WERI-Rb-1 (cell line): ENCODE measurements at regions not wholly inside any gene's neighbourhood (a gene's known extent, or its start where the extent isn't known, plus 50 kb on each side); places are given as distances from the start of the nearest gene placed in this dataset.

ENCODE experiments used
- DNase-seq: peaks from one replicate; pipeline ENCODE4 v3.0.0-alpha.2; 2020
- H3K27ac ChIP-seq: fragments of 250-450 bp; sonication (Bioruptor Pico); 2 replicates; pipeline ENCODE4 v1.5.1; 2020; ENCODE audit warnings: mild to moderate bottlenecking, moderate library complexity
- H3K27me3 ChIP-seq: fragments of 250-450 bp; sonication (Bioruptor Pico); 2 replicates; pipeline ENCODE4 v1.5.1; 2021; ENCODE audit warnings: mild to moderate bottlenecking, low read depth, moderate library complexity; ENCODE audit not compliant: insufficient read depth, severe bottlenecking
- H3K36me3 ChIP-seq: fragments of 250-450 bp; sonication (Bioruptor Pico); 2 replicates; pipeline ENCODE4 v1.5.1; 2020; ENCODE audit warnings: mild to moderate bottlenecking, moderate library complexity
- H3K4me3 ChIP-seq: 2 replicates; pipeline ENCODE4 v1.5.1; 2011; ENCODE audit warnings: low read depth, mild to moderate bottlenecking, control low read depth, low read length
- H3K9me3 ChIP-seq: fragments of 250-450 bp; sonication (Bioruptor Pico); 2 replicates; pipeline ENCODE4 v1.5.1; 2021; ENCODE audit warnings: mild to moderate bottlenecking, moderate library complexity; ENCODE audit not compliant: severe bottlenecking
- TF ChIP-seq, protein P1 (sequence below): IDR thresholded peaks from 2 replicates; pipeline ENCODE4 v1.5.1; 2011; ENCODE audit warnings: low read depth, mild to moderate bottlenecking, control low read depth, inconsistent platforms, low read length

DNA sequence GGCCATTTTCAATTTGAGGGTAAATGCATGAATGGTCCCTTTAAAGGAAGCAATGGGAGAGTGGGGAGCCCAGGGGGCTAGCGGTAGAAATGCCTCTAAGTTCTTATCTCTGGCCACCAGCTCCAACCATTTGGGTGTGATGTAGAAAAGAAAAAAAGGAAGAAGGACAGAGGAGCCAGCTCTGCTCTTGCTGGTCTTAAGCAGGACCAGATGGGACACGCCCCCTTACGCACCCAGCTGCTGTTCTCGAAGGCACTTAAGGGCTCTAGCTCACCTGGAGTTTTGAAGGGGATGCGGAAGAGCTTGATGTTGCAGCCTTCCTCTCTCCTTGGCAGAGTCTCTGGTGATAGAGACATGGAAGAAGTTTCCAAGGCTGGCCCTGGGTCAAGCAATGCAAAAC lies 59.5 kb upstream of the RNF144B start:
- Histone ChIP-seq H3K27me3 (no peaks in the 10 kb centered on the region), H3K27ac (no peak overlapping the region), H3K9me3 (no peaks in the 10 kb centered on the region), H3K4me3 (no peak overlapping the region), H3K36me3 (no peaks in the 10 kb centered on the region)
- TF ChIP-seq, protein P1, sequence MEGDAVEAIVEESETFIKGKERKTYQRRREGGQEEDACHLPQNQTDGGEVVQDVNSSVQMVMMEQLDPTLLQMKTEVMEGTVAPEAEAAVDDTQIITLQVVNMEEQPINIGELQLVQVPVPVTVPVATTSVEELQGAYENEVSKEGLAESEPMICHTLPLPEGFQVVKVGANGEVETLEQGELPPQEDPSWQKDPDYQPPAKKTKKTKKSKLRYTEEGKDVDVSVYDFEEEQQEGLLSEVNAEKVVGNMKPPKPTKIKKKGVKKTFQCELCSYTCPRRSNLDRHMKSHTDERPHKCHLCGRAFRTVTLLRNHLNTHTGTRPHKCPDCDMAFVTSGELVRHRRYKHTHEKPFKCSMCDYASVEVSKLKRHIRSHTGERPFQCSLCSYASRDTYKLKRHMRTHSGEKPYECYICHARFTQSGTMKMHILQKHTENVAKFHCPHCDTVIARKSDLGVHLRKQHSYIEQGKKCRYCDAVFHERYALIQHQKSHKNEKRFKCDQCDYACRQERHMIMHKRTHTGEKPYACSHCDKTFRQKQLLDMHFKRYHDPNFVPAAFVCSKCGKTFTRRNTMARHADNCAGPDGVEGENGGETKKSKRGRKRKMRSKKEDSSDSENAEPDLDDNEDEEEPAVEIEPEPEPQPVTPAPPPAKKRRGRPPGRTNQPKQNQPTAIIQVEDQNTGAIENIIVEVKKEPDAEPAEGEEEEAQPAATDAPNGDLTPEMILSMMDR: no peak
- DNase-seq: peak; percentile 79

DNA sequence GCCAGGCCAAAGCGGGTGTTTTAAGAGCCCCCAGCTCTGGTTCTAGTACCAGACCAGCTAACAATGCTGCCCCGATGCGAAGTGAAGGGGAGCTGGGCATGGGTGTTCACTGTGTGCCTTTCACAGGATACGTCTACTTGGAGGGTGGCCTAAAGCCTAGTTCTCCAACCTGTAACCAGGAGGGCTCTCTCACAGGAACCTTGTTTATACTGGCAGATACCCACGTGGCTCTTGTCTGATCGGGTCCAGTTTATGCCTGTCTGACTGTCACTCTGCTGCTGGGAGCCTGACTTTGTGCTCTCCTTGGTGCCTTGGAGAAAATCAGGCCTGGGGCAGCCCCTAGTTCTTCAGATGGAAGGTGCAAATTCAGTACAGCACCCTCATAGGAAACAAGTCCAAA lies 60.2 kb upstream of the RNF144B start:
- H3K27me3 ChIP-seq: no peaks in the 10 kb centered on the region
- no peaks in the 10 kb centered on the region for H3K9me3 ChIP-seq
- H3K36me3 ChIP-seq: no peaks in the 10 kb centered on the region
- TF ChIP-seq, protein P1: no peak
- DNase-seq: no peak
- H3K27ac ChIP-seq: no peak overlapping the region
- H3K4me3 ChIP-seq: no peak overlapping the region

DNA sequence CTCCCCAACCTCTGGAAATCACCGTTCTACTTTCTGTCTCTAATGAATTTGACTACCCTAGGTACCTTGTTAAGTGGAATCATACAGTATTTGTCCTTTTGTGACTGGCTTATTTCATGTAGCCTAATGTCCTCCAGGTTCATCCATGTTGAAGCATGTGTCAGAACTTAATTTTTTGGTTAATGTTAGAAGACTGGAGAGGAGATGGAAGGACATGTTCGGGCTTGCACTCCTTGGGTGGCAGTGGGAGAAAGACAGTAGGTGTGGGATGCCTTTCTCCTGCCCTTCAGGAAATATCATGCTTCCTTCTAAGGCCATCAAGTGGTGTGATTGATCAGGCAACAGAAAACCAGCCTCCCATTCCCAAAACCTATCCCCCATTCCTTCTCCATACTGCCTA lies 61.1 kb upstream of the RNF144B start:
- Histone ChIP-seq H3K4me3 (no peak overlapping the region), H3K36me3 (no peaks in the 10 kb centered on the region), H3K9me3 (no peaks in the 10 kb centered on the region), H3K27me3 (no peaks in the 10 kb centered on the region), H3K27ac (no peak overlapping the region; the same call in 1 of the 2 replicates)
- TF ChIP-seq, protein P1: no peak
- no peak for DNase-seq

GRCh38 chr6:18324706-18325042 lies 60.3 kb upstream of the DEK start:
- no peaks in the 10 kb centered on the region for H3K9me3 ChIP-seq
- TF ChIP-seq, protein P1: no peak
- no peaks in the 10 kb centered on the region for H3K27me3 ChIP-seq
- no peak overlapping the region for H3K27ac ChIP-seq
- H3K4me3 ChIP-seq: no peak overlapping the region
- DNase-seq: no peak
- no peaks in the 10 kb centered on the region for H3K36me3 ChIP-seq

DNA sequence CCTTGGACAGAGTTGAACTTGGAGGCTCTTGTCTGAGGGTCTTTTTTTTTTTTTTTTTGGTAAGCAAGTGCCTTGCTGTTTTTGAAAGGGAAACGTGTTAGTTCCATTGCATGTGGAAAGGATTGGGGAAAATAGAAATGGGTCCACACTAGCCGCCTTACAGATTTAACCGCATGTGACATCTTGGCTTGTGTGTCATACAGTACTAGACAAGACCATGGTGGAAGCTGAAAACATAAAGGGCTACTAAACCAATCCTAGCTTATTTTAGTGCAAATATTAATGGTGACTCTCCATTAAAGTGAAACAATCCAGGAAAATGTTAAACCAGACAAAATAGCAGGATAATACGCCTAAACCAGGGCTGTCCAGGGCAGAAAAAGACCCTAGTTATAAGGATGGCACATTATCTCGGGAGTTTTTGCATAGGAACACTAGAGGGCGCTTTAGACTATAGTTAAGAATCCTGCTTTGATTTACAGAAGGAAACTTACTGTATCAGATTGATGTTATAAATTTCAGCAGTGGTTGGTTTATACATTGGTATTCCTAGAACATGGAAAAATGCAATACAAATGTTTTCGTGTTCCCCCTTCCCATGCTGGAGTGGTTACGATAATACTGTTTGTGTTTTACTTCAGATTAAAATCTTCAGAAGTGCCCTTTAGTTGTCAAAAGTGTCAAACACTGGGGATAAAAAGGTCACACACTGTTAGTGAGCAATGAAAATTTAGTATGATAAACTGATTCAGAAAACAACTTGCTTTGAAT lies 59.8 kb upstream of the DEK start:
- H3K9me3 ChIP-seq: no peaks in the 10 kb centered on the region
- H3K4me3 ChIP-seq: no peak overlapping the region

More for the DNA sequence above, 59.8 kb upstream of the DEK start:
- TF ChIP-seq, protein P1: peak; percentile 56
- Histone ChIP-seq H3K36me3 (no peaks in the 10 kb centered on the region), H3K27ac (no peak overlapping the region), H3K27me3 (no peaks in the 10 kb centered on the region)
- DNase-seq: peak; percentile 33
